Activated CD8-positive, alpha-beta T cell treated with anti-CD3 and anti-CD28 coated beads, Interleukin-2, amount 10 ng/mL, durations not matched to agents 7 days and 5 days (primary cell): ENCODE measurements at regions not wholly inside any gene's neighbourhood (a gene's known extent, or its start where the extent isn't known, plus 50 kb on each side); places are given as distances from the start of the nearest gene placed in this dataset.
"Not testable (repeated sequence)": the region's sequence is repeated elsewhere in the genome, so short reads cannot be mapped to it uniquely, and the experiment has no call there.

Experiments
- ATAC-seq: fragments of 150-1000 bp; cut with Tn5 transposase; one replicate; pipeline ENCODE4 v1.10.0; 2021; ENCODE audit warnings: moderate library complexity
- CTCF ChIA-PET: fragments of 350-600 bp; sonication (Branson Sonifier 250); formaldehyde crosslinking; loops from one replicate; lab custom pipeline; 2021; ENCODE audit warnings: antibody characterized with exemption; lab: Charles Lee
- POLR2A ChIA-PET: fragments of 350-600 bp; sonication (Branson Sonifier 250); formaldehyde crosslinking; loops from one replicate; lab custom pipeline; 2021; ENCODE audit warnings: antibody characterized with exemption; lab: Charles Lee
- DNase-seq: peaks from one replicate; pipeline ENCODE4 v3.0.0-alpha.2; 2020
- H3K27ac Mint-ChIP-seq: one replicate; pipeline ENCODE4 v1.8.0; 2021; ENCODE audit warnings: mild to moderate bottlenecking, mixed read lengths
- H3K27me3 Mint-ChIP-seq: one replicate; pipeline ENCODE4 v1.8.0; 2021; ENCODE audit warnings: low read depth, mixed read lengths
- H3K36me3 Mint-ChIP-seq: one replicate; pipeline ENCODE4 v1.8.0; 2021; ENCODE audit warnings: low read depth, mixed read lengths
- H3K4me1 Mint-ChIP-seq: one replicate; pipeline ENCODE4 v1.8.0; 2021; ENCODE audit warnings: low read depth, mixed read lengths
- H3K4me3 Mint-ChIP-seq: one replicate; pipeline ENCODE4 v1.8.0; 2021; ENCODE audit warnings: mild to moderate bottlenecking, mixed read lengths
- H3K9me3 Mint-ChIP-seq: one replicate; pipeline ENCODE4 v1.8.0; 2022; ENCODE audit warnings: mixed read lengths; ENCODE audit not compliant: insufficient read depth

GRCh38 chr12:127836802-127837201 lies 430.2 kb upstream of the TMEM132C start:
- ATAC-seq, POLR2A ChIA-PET, DNase-seq, CTCF ChIA-PET, H3K4me3 Mint-ChIP-seq, H3K27ac Mint-ChIP-seq, H3K4me1 Mint-ChIP-seq, H3K36me3 Mint-ChIP-seq, H3K27me3 Mint-ChIP-seq: not testable (repeated sequence)
- H3K9me3 Mint-ChIP-seq: peaks cover 14% of the 10 kb centered on the region

- CTCF ChIA-PET: no interaction called here
- H3K27me3 Mint-ChIP-seq: no peaks in the 10 kb centered on the region
- H3K4me3 Mint-ChIP-seq: no peak overlapping the region
- POLR2A ChIA-PET: no interaction called here
- ATAC-seq (no peak), DNase-seq (no peak)
- H3K36me3 Mint-ChIP-seq: no peaks in the 10 kb centered on the region
- H3K4me1 Mint-ChIP-seq: no peaks in the 10 kb centered on the region
- H3K9me3 Mint-ChIP-seq: peaks cover 23% of the 10 kb centered on the region
- H3K27ac Mint-ChIP-seq: no peak overlapping the region
These were observed 409.3 kb upstream of the TMEM132C start for GRCh38 chr12:127857661-127858060.

GRCh38 chr12:127860536-127860935 lies 406.4 kb upstream of the TMEM132C start:
- POLR2A ChIA-PET: no interaction called here
- CTCF ChIA-PET: no interaction called here
- no peak for ATAC-seq
- no peak overlapping the region for H3K27ac Mint-ChIP-seq
- no peak for DNase-seq
- no peaks in the 10 kb centered on the region for H3K27me3 Mint-ChIP-seq
- no peak overlapping the region for H3K4me3 Mint-ChIP-seq
- H3K36me3 Mint-ChIP-seq: no peaks in the 10 kb centered on the region
- no peaks in the 10 kb centered on the region for H3K4me1 Mint-ChIP-seq
- H3K9me3 Mint-ChIP-seq: peaks cover 15% of the 10 kb centered on the region

DNA sequence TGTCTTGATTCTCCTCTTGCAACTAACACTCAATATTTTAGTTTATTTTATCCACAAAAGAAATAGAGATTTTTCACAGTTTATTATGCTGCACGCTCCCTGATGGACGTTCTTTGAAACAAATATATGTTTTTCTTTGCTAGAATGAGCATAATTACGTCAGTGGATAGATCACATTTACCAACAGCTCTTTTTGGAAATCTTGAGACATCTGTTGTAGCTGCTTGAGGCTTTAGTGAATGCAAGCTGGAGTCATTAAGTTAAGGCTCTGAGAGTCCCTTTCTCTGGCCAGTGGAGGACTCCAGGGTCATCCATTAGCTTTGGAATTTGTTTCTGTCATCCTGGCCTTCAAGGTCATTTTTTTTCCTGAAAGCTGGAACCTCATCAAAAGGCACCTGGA lies 405.6 kb upstream of the TMEM132C start:
- DNase-seq (no peak), ATAC-seq (no peak)
- H3K9me3 Mint-ChIP-seq: peaks cover 15% of the 10 kb centered on the region
- H3K27ac Mint-ChIP-seq: no peak overlapping the region
- POLR2A ChIA-PET: no interaction called here
- CTCF ChIA-PET: no interaction called here
- H3K4me1 Mint-ChIP-seq: no peaks in the 10 kb centered on the region
- no peaks in the 10 kb centered on the region for H3K27me3 Mint-ChIP-seq
- no peaks in the 10 kb centered on the region for H3K36me3 Mint-ChIP-seq
- H3K4me3 Mint-ChIP-seq: no peak overlapping the region

GRCh38 chr12:127873306-127873705 lies 393.7 kb upstream of the TMEM132C start:
- ChIA-PET POLR2A (no interaction called here), CTCF (no interaction called here)
- Mint-ChIP-seq H3K27me3 (no peaks in the 10 kb centered on the region), H3K4me3 (no peak overlapping the region), H3K4me1 (no peaks in the 10 kb centered on the region), H3K36me3 (no peaks in the 10 kb centered on the region), H3K9me3 (peaks cover 14% of the 10 kb centered on the region), H3K27ac (no peak overlapping the region)
- no peak for ATAC-seq
- DNase-seq: no peak

- DNase-seq: no peak
- CTCF ChIA-PET: no interaction called here
These were observed 385.4 kb upstream of the TMEM132C start for GRCh38 chr12:127881371-127882140.

GRCh38 chr12:127883013-127883412 lies 384.0 kb upstream of the TMEM132C start:
- Mint-ChIP-seq H3K9me3 (no peaks in the 10 kb centered on the region), H3K27ac (no peak overlapping the region), H3K36me3 (no peaks in the 10 kb centered on the region), H3K27me3 (no peaks in the 10 kb centered on the region), H3K4me1 (no peaks in the 10 kb centered on the region), H3K4me3 (no peak overlapping the region)
- ChIA-PET CTCF (no interaction called here), POLR2A (no interaction called here)
- no peak for DNase-seq
- no peak for ATAC-seq

More at GRCh38 chr12:127881371-127882140, 385.4 kb upstream of the TMEM132C start:
- Mint-ChIP-seq H3K27ac (no peak overlapping the region), H3K36me3 (no peaks in the 10 kb centered on the region), H3K4me1 (no peaks in the 10 kb centered on the region), H3K9me3 (peaks cover 7% of the 10 kb centered on the region), H3K27me3 (no peaks in the 10 kb centered on the region), H3K4me3 (no peak overlapping the region)
- POLR2A ChIA-PET: no interaction called here
- no peak for ATAC-seq

GRCh38 chr12:127885954-127886750 lies 380.8 kb upstream of the TMEM132C start:
- DNase-seq: no peak
- Mint-ChIP-seq H3K27me3 (no peaks in the 10 kb centered on the region), H3K36me3 (no peaks in the 10 kb centered on the region), H3K9me3 (no peaks in the 10 kb centered on the region), H3K27ac (no peak overlapping the region), H3K4me3 (no peak overlapping the region), H3K4me1 (no peaks in the 10 kb centered on the region)
- no peak for ATAC-seq
- ChIA-PET POLR2A (no interaction called here), CTCF (no interaction called here)

GRCh38 chr12:127886827-127887226 lies 380.1 kb upstream of the TMEM132C start:
- H3K4me3 Mint-ChIP-seq: no peak overlapping the region
- DNase-seq (no peak), ATAC-seq (no peak)
- H3K27me3 Mint-ChIP-seq: no peaks in the 10 kb centered on the region
- peaks cover 7% of the 10 kb centered on the region for H3K9me3 Mint-ChIP-seq
- CTCF ChIA-PET: no interaction called here
- H3K4me1 Mint-ChIP-seq: no peaks in the 10 kb centered on the region
- H3K36me3 Mint-ChIP-seq: no peaks in the 10 kb centered on the region
- no peak overlapping the region for H3K27ac Mint-ChIP-seq
- POLR2A ChIA-PET: no interaction called here

- POLR2A ChIA-PET: no interaction called here
- H3K36me3 Mint-ChIP-seq: no peaks in the 10 kb centered on the region
- H3K27ac Mint-ChIP-seq: no peak overlapping the region
- no peak overlapping the region for H3K4me3 Mint-ChIP-seq
- CTCF ChIA-PET: no interaction called here
- no peak for ATAC-seq
- H3K4me1 Mint-ChIP-seq: no peaks in the 10 kb centered on the region
- H3K9me3 Mint-ChIP-seq: peaks cover 8% of the 10 kb centered on the region
- H3K27me3 Mint-ChIP-seq: no peaks in the 10 kb centered on the region
- no peak for DNase-seq
These were observed 377.8 kb upstream of the TMEM132C start for GRCh38 chr12:127888943-127889719.

- H3K27ac Mint-ChIP-seq: no peak overlapping the region
These were observed 372.9 kb upstream of the TMEM132C start for GRCh38 chr12:127893895-127894609.

More at GRCh38 chr12:127893895-127894609, 372.9 kb upstream of the TMEM132C start:
- ATAC-seq (no peak), DNase-seq (no peak)
- Mint-ChIP-seq H3K36me3 (no peaks in the 10 kb centered on the region), H3K27me3 (no peaks in the 10 kb centered on the region), H3K4me3 (no peak overlapping the region), H3K4me1 (no peaks in the 10 kb centered on the region), H3K9me3 (peaks cover 8% of the 10 kb centered on the region)
- CTCF ChIA-PET: no interaction called here
- POLR2A ChIA-PET: no interaction called here
